ENCODE measurements at regions not wholly inside any gene's neighbourhood (a gene's known extent, or its start where the extent isn't known, plus 50 kb on each side); places are given as distances from the start of the nearest gene placed in this dataset.

- no peak for TF ChIP-seq POLR2A (IDR thresholded peaks at IDR 0.05)
- TF ChIP-seq, protein P1, sequence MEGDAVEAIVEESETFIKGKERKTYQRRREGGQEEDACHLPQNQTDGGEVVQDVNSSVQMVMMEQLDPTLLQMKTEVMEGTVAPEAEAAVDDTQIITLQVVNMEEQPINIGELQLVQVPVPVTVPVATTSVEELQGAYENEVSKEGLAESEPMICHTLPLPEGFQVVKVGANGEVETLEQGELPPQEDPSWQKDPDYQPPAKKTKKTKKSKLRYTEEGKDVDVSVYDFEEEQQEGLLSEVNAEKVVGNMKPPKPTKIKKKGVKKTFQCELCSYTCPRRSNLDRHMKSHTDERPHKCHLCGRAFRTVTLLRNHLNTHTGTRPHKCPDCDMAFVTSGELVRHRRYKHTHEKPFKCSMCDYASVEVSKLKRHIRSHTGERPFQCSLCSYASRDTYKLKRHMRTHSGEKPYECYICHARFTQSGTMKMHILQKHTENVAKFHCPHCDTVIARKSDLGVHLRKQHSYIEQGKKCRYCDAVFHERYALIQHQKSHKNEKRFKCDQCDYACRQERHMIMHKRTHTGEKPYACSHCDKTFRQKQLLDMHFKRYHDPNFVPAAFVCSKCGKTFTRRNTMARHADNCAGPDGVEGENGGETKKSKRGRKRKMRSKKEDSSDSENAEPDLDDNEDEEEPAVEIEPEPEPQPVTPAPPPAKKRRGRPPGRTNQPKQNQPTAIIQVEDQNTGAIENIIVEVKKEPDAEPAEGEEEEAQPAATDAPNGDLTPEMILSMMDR (IDR thresholded peaks at IDR 0.05): no peak
- Histone ChIP-seq H3K36me3 (no peaks in the 10 kb centered on the region), H3K4me3 (no peak overlapping the region), H3K4me1 (no peaks in the 10 kb centered on the region), H3K9me3 (no peaks in the 10 kb centered on the region), H3K27ac (no peak overlapping the region), H3K27me3 (no peaks in the 10 kb centered on the region)
- DNase-seq: no peak
Observed at GRCh38 chr2:13091861-13092378, 375.2 kb downstream of the TRIB2 start.

DNA sequence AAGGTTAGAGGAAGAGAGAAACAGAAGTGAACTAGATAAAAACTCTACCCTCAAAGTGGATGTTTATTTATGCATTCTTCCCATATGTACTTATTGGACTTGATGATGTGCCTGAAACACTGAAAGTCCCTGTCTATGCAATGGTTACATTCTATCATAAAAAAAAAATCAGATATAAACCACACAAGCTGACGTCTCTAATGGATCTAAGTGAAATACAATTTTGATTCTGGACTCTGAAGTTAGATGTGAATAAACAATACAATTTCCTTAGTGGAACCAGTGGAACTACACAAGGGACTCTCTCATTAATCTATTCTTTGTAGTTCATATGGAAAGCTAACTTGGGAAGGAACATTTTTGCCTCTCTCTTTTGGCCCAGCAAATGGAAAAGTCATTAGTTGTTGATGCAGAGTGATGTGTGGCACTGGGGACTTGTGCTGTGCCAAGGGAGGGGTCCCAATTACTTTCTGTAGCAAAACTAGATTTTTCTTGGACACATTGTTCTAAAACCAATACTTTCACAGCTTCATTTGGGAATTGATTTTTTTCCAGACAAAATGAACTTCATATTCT, 376.8 kb downstream of the TRIB2 start:
- TF ChIP-seq, protein P1 (IDR thresholded peaks at IDR 0.05): no peak
- TF ChIP-seq POLR2A (IDR thresholded peaks at IDR 0.05): no peak
- H3K4me3 ChIP-seq: no peak overlapping the region
- H3K4me1 ChIP-seq: no peaks in the 10 kb centered on the region
- H3K36me3 ChIP-seq: no peaks in the 10 kb centered on the region
- DNase-seq: no peak
- no peaks in the 10 kb centered on the region for H3K27me3 ChIP-seq
- no peaks in the 10 kb centered on the region for H3K9me3 ChIP-seq
- H3K27ac ChIP-seq: no peak overlapping the region

- Histone ChIP-seq H3K4me3 (no peak overlapping the region), H3K27ac (no peak overlapping the region)
- TF ChIP-seq POLR2A (IDR thresholded peaks at IDR 0.05): no peak
- TF ChIP-seq, protein P1 (IDR thresholded peaks at IDR 0.05): no peak
Observed at GRCh38 chr2:13102397-13103063, 385.8 kb downstream of the TRIB2 start.

GRCh38 chr2:13103151-13103550, 386.4 kb downstream of the TRIB2 start:
- H3K9me3 ChIP-seq: no peaks in the 10 kb centered on the region

More at GRCh38 chr2:13102397-13103063, 385.8 kb downstream of the TRIB2 start:
- no peaks in the 10 kb centered on the region for H3K27me3 ChIP-seq
- no peaks in the 10 kb centered on the region for H3K4me1 ChIP-seq
- DNase-seq: no peak
- no peaks in the 10 kb centered on the region for H3K9me3 ChIP-seq
- no peaks in the 10 kb centered on the region for H3K36me3 ChIP-seq

GRCh38 chr2:13103778-13104493, 387.2 kb downstream of the TRIB2 start:
- Histone ChIP-seq H3K27ac (no peak overlapping the region), H3K9me3 (no peaks in the 10 kb centered on the region), H3K4me1 (no peaks in the 10 kb centered on the region), H3K4me3 (no peak overlapping the region), H3K36me3 (no peaks in the 10 kb centered on the region), H3K27me3 (no peaks in the 10 kb centered on the region)
- no peak for TF ChIP-seq POLR2A (IDR thresholded peaks at IDR 0.05)
- TF ChIP-seq, protein P1 (IDR thresholded peaks at IDR 0.05): no peak
- DNase-seq: no peak

More at GRCh38 chr2:13103151-13103550, 386.4 kb downstream of the TRIB2 start:
- Histone ChIP-seq H3K27ac (no peak overlapping the region), H3K36me3 (no peaks in the 10 kb centered on the region), H3K27me3 (no peaks in the 10 kb centered on the region), H3K4me3 (no peak overlapping the region), H3K4me1 (no peaks in the 10 kb centered on the region)
- no peak for DNase-seq
- TF ChIP-seq, protein P1 (IDR thresholded peaks at IDR 0.05): no peak
- no peak for TF ChIP-seq POLR2A (IDR thresholded peaks at IDR 0.05)

Measured in Peyer's patch (tissue), 4 donors.